Osteoblast (primary cell): ENCODE measurements at regions not wholly inside any gene's neighbourhood (a gene's known extent, or its start where the extent isn't known, plus 50 kb on each side); places are given as distances from the start of the nearest gene placed in this dataset.

ENCODE experiments used
- DNase-seq: peaks from one replicate; pipeline ENCODE4 v3.0.0; 2011; ENCODE audit warnings: low spot score, mixed read lengths; ENCODE audit not compliant: insufficient read length; ENCODE audit errors: missing footprints
- H2AFZ ChIP-seq: 2 replicates; pipeline ENCODE4 v1.6.0; 2011; ENCODE audit warnings: mild to moderate bottlenecking, low read length
- H3K27ac ChIP-seq: 2 replicates; pipeline ENCODE4 v1.5.1; 2011; ENCODE audit warnings: mild to moderate bottlenecking, low read depth, low read length, moderate library complexity
- H3K27me3 ChIP-seq: 2 replicates; pipeline ENCODE4 v1.6.0; 2012; ENCODE audit warnings: mild to moderate bottlenecking, control low read depth, inconsistent platforms, low read length, moderate library complexity; ENCODE audit not compliant: insufficient read depth
- H3K36me3 ChIP-seq: 2 replicates; pipeline ENCODE4 v1.5.1; 2011; ENCODE audit warnings: mild to moderate bottlenecking, low read length, control low read depth, moderate library complexity; ENCODE audit not compliant: insufficient read depth
- H3K4me1 ChIP-seq: 2 replicates; pipeline ENCODE4 v1.5.1; 2011; ENCODE audit warnings: mild to moderate bottlenecking, low read length, control low read depth, moderate library complexity; ENCODE audit not compliant: insufficient read depth
- H3K4me2 ChIP-seq: 2 replicates; pipeline ENCODE4 v1.6.0; 2011; ENCODE audit warnings: mild to moderate bottlenecking, low read length; ENCODE audit not compliant: insufficient read depth
- H3K4me3 ChIP-seq: fragments of 200-600 bp; sonication (generic); 3 replicates; pipeline ENCODE4 v1.5.1; 2012; ENCODE audit warnings: mild to moderate bottlenecking, low read length, inconsistent platforms; ENCODE audit not compliant: insufficient read depth
- H3K79me2 ChIP-seq: 2 replicates; pipeline ENCODE4 v1.6.0; 2012; ENCODE audit warnings: mild to moderate bottlenecking, low read length, control low read depth, inconsistent platforms; ENCODE audit not compliant: insufficient read depth
- H3K9me3 ChIP-seq: 2 replicates; pipeline ENCODE4 v1.5.1; 2011; ENCODE audit warnings: low read depth, low read length, control low read depth
- H4K20me1 ChIP-seq: 2 replicates; pipeline ENCODE4 v1.6.0; 2012; ENCODE audit warnings: mild to moderate bottlenecking, low read length, control low read depth; ENCODE audit not compliant: insufficient read depth
- CTCF ChIP-seq: IDR thresholded peaks from 2 replicates; pipeline ENCODE4 v1.5.1; 2011; ENCODE audit warnings: mild to moderate bottlenecking, low read depth, low read length, moderate library complexity; ENCODE audit errors: extremely low read depth

GRCh38 chr4:175504318-175504717 lies 307.7 kb downstream of the GPM6A start:
- no peak overlapping the region for H3K4me3 ChIP-seq
- no peak for TF ChIP-seq CTCF
- no peak overlapping the region for H3K27ac ChIP-seq
- no peaks in the 10 kb centered on the region for H3K36me3 ChIP-seq
- no peaks in the 10 kb centered on the region for H4K20me1 ChIP-seq
- H3K4me1 ChIP-seq: no peaks in the 10 kb centered on the region
- H3K79me2 ChIP-seq: no peaks in the 10 kb centered on the region
- no peak overlapping the region for H3K4me2 ChIP-seq
- no peak for DNase-seq
- no peaks in the 10 kb centered on the region for H3K27me3 ChIP-seq
- no peak overlapping the region for H2AFZ ChIP-seq
- no peaks in the 10 kb centered on the region for H3K9me3 ChIP-seq

- no peak overlapping the region for H3K4me3 ChIP-seq
- no peaks in the 10 kb centered on the region for H3K27me3 ChIP-seq
- H3K36me3 ChIP-seq: no peaks in the 10 kb centered on the region
- H2AFZ ChIP-seq: no peak overlapping the region
- DNase-seq: no peak
- no peaks in the 10 kb centered on the region for H4K20me1 ChIP-seq
- no peaks in the 10 kb centered on the region for H3K9me3 ChIP-seq
- peak; percentile 36 for TF ChIP-seq CTCF
- no peaks in the 10 kb centered on the region for H3K79me2 ChIP-seq
- no peaks in the 10 kb centered on the region for H3K4me1 ChIP-seq
- no peak overlapping the region for H3K4me2 ChIP-seq
- H3K27ac ChIP-seq: no peak overlapping the region
Observed at GRCh38 chr4:175509320-175509719, 302.7 kb downstream of the GPM6A start.

GRCh38 chr4:175511861-175512260 lies 300.2 kb downstream of the GPM6A start:
- H2AFZ ChIP-seq: no peak overlapping the region
- H3K4me2 ChIP-seq: no peak overlapping the region
- no peaks in the 10 kb centered on the region for H3K27me3 ChIP-seq
- H4K20me1 ChIP-seq: no peaks in the 10 kb centered on the region
- H3K9me3 ChIP-seq: no peaks in the 10 kb centered on the region
- no peak for DNase-seq
- TF ChIP-seq CTCF: no peak
- H3K36me3 ChIP-seq: no peaks in the 10 kb centered on the region
- no peak overlapping the region for H3K27ac ChIP-seq
- H3K79me2 ChIP-seq: no peaks in the 10 kb centered on the region
- H3K4me3 ChIP-seq: no peak overlapping the region
- H3K4me1 ChIP-seq: no peaks in the 10 kb centered on the region

- no peak for TF ChIP-seq CTCF
Observed at GRCh38 chr4:175514174-175514573, 297.9 kb downstream of the GPM6A start.

More at GRCh38 chr4:175514174-175514573, 297.9 kb downstream of the GPM6A start:
- Histone ChIP-seq H3K4me2 (no peak overlapping the region), H3K27me3 (no peaks in the 10 kb centered on the region), H3K4me1 (no peaks in the 10 kb centered on the region), H3K9me3 (no peaks in the 10 kb centered on the region), H4K20me1 (no peaks in the 10 kb centered on the region), H3K4me3 (no peak overlapping the region), H3K27ac (no peak overlapping the region), H2AFZ (no peak overlapping the region), H3K79me2 (no peaks in the 10 kb centered on the region), H3K36me3 (no peaks in the 10 kb centered on the region)
- DNase-seq: no peak
